IMR-90 (cell line): ENCODE measurements at regions not wholly inside any gene's neighbourhood (a gene's known extent, or its start where the extent isn't known, plus 50 kb on each side); places are given as distances from the start of the nearest gene placed in this dataset.

Experiments used
- ATAC-seq: fragments of 200-7000 bp; cut with Tn5 transposase; 2 replicates; pipeline ENCODE4 v1.9.1; 2020; ENCODE audit warnings: low read depth, mild to moderate bottlenecking, moderate library complexity
- BruUV-seq: library from RNA; stranded (reverse); fragments of 400-500 nt; replicated peaks from 2 replicates; lab custom pipeline; 2021; lab: Mats Ljungman, UMichigan
- CTCF ChIA-PET: fragments of 300-600 bp; formaldehyde crosslinking; extraction: SDS; loops from one replicate; lab custom pipeline; 2021; ENCODE audit warnings: antibody characterized with exemption; lab: Yijun Ruan, JAX
- POLR2A ChIA-PET: fragments of 300-600 bp; sonication (Branson Sonifier 250); formaldehyde crosslinking; loops from one replicate; lab custom pipeline; 2022; ENCODE audit warnings: antibody characterized with exemption; ENCODE audit not compliant: unreplicated experiment; lab: Charles Lee
- DNase-seq: peaks from one replicate; pipeline ENCODE4 v3.0.0; 2013
- H2AFZ ChIP-seq: replicated peaks from 2 replicates; pipeline ENCODE3; 2013; ENCODE audit warnings: low read length, mild to moderate bottlenecking; ENCODE audit not compliant: poor library complexity
- H2AK5ac ChIP-seq: 2 replicates; pipeline ENCODE4 v1.6.1; 2013; ENCODE audit warnings: low read depth, low read length, inconsistent platforms
- H2AK9ac ChIP-seq: replicated peaks from 2 replicates; pipeline ENCODE3; 2013; ENCODE audit warnings: mild to moderate bottlenecking, low read depth, low read length, moderate library complexity; ENCODE audit not compliant: poor library complexity
- H2BK120ac ChIP-seq: 2 replicates; pipeline ENCODE4 v1.6.1; 2013; ENCODE audit warnings: low read depth, low read length, inconsistent platforms
- H2BK15ac ChIP-seq: 3 replicates; pipeline ENCODE4 v1.6.1; 2013; ENCODE audit warnings: low read depth, low read length, inconsistent platforms
- H2BK20ac ChIP-seq: 2 replicates; pipeline ENCODE4 v1.6.1; 2013; ENCODE audit warnings: low read depth, mild to moderate bottlenecking, inconsistent platforms, low read length, moderate library complexity
- H2BK5ac ChIP-seq: 2 replicates; pipeline ENCODE4 v1.6.1; 2013; ENCODE audit warnings: mild to moderate bottlenecking, low read depth, low read length, inconsistent platforms; ENCODE audit not compliant: poor library complexity, severe bottlenecking
- H3K14ac ChIP-seq: replicated peaks from 2 replicates; pipeline ENCODE4 v1.6.1; 2013; ENCODE audit warnings: low read depth, low read length, inconsistent platforms
- H3K18ac ChIP-seq: 2 replicates; pipeline ENCODE4 v1.6.1; 2013; ENCODE audit warnings: low read depth, low read length, control low read depth
- H3K23ac ChIP-seq: 2 replicates; pipeline ENCODE4 v1.6.1; 2013; ENCODE audit warnings: low read depth, low read length, inconsistent platforms
- H3K27ac ChIP-seq: 2 replicates; pipeline ENCODE4 v1.5.1; 2013; ENCODE audit warnings: mild to moderate bottlenecking, control low read depth, low read length; ENCODE audit not compliant: insufficient read depth
- H3K27me3 ChIP-seq: 2 replicates; pipeline ENCODE4 v1.6.1; 2013; ENCODE audit warnings: low read length; ENCODE audit not compliant: control insufficient read depth, insufficient read depth
- H3K36me3 ChIP-seq: 2 replicates; pipeline ENCODE4 v1.6.1; 2013; ENCODE audit warnings: low read length, mixed read lengths; ENCODE audit not compliant: control insufficient read depth, insufficient read depth
- H3K4ac ChIP-seq: 2 replicates; pipeline ENCODE4 v1.6.1; 2013; ENCODE audit warnings: low read depth, low read length, inconsistent platforms
- H3K4me1 ChIP-seq: 2 replicates; pipeline ENCODE4 v1.6.1; 2013; ENCODE audit warnings: low read length, mixed read lengths; ENCODE audit not compliant: control insufficient read depth, insufficient read depth
- H3K4me2 ChIP-seq: 2 replicates; pipeline ENCODE4 v1.6.1; 2013; ENCODE audit warnings: low read depth, mild to moderate bottlenecking, control low read depth, low read length, moderate library complexity
- H3K4me3 ChIP-seq: 2 replicates; pipeline ENCODE4 v1.5.1; 2013; ENCODE audit warnings: low read depth, mild to moderate bottlenecking, control low read depth, low read length, moderate library complexity; ENCODE audit not compliant: insufficient read depth
- H3K56ac ChIP-seq: 2 replicates; pipeline ENCODE4 v1.6.1; 2013; ENCODE audit warnings: low read length, inconsistent platforms; ENCODE audit not compliant: insufficient read depth; ENCODE audit errors: extremely low read depth
- H3K79me1 ChIP-seq, 2 experiments: 2 replicates each; pipeline ENCODE4 v1.6.1; 2013; ENCODE audit warnings: low read length in 2 of 2, inconsistent platforms in 1 of 2, low read depth in 1 of 2
- H3K9ac ChIP-seq: 2 replicates; pipeline ENCODE4 v1.6.1; 2013; ENCODE audit warnings: low read depth, low read length, control low read depth
- H3K9me1 ChIP-seq: 2 replicates; pipeline ENCODE4 v1.6.1; 2013; ENCODE audit warnings: low read length, inconsistent platforms; ENCODE audit not compliant: insufficient read depth
- H3K9me3 ChIP-seq: 2 replicates; pipeline ENCODE4 v1.6.1; 2013; ENCODE audit warnings: low read length; ENCODE audit not compliant: control insufficient read depth, insufficient read depth
- H4K20me1 ChIP-seq: 2 replicates; pipeline ENCODE4 v1.6.1; 2013; ENCODE audit warnings: low read length, inconsistent platforms; ENCODE audit not compliant: insufficient read depth
- H4K5ac ChIP-seq: 2 replicates; pipeline ENCODE4 v1.6.1; 2013; ENCODE audit warnings: mild to moderate bottlenecking, low read depth, low read length, control low read depth
- H4K8ac ChIP-seq, 2 experiments: 2 replicates each; pipeline ENCODE4 v1.6.1; 2013; ENCODE audit warnings: low read depth in 2 of 2, low read length in 2 of 2, control low read depth in 1 of 2, inconsistent platforms in 1 of 2
- H4K91ac ChIP-seq: 2 replicates; pipeline ENCODE4 v1.6.1; 2013; ENCODE audit warnings: low read depth, low read length, inconsistent platforms; ENCODE audit not compliant: insufficient read depth
- BHLHE40 ChIP-seq: fragments of 150-350 bp; IDR thresholded peaks from 2 replicates; pipeline ENCODE4 v1.6.1; 2016; ENCODE audit warnings: mild to moderate bottlenecking, low read depth, low read length
- CEBPB ChIP-seq: IDR thresholded peaks from 2 replicates; pipeline ENCODE4 v1.6.1; 2012; ENCODE audit warnings: low read depth, low read length, improper control_type of control experiment
- CHD1 ChIP-seq: IDR thresholded peaks from 2 replicates; pipeline ENCODE4 v1.6.1; 2012; ENCODE audit warnings: low read depth, low read length, improper control_type of control experiment
- CTCF ChIP-seq: conservative IDR thresholded peaks from 2 replicates; pipeline ENCODE4 v1.5.1; 2012; ENCODE audit warnings: mild to moderate bottlenecking, low read depth, low read length, improper control_type of control experiment
- ELK1 ChIP-seq: fragments of 150-350 bp; IDR thresholded peaks from 2 replicates; pipeline ENCODE4 v1.6.1; 2016; ENCODE audit warnings: low read depth, mild to moderate bottlenecking, low read length, moderate library complexity, borderline replicate concordance
- FOS ChIP-seq: fragments of 150-350 bp; IDR thresholded peaks from 2 replicates; pipeline ENCODE4 v1.6.1; 2016; ENCODE audit warnings: low read depth, low read length
- MAFK ChIP-seq: IDR thresholded peaks from 2 replicates; pipeline ENCODE4 v1.6.1; 2012; ENCODE audit warnings: low read depth, low read length, improper control_type of control experiment
- MAZ ChIP-seq: IDR thresholded peaks from 2 replicates; pipeline ENCODE4 v1.6.1; 2012; ENCODE audit warnings: low read depth, mild to moderate bottlenecking, low read length, improper control_type of control experiment, moderate library complexity, borderline replicate concordance
- MXI1 ChIP-seq: IDR thresholded peaks from 2 replicates; pipeline ENCODE4 v1.6.1; 2012; ENCODE audit warnings: low read depth, mild to moderate bottlenecking, low read length, moderate library complexity, borderline replicate concordance
- NFE2L2 ChIP-seq: fragments of 150-350 bp; IDR thresholded peaks from 2 replicates; pipeline ENCODE4 v1.6.1; 2016; ENCODE audit warnings: low read depth, mild to moderate bottlenecking, low read length
- POLR2A ChIP-seq: IDR thresholded peaks from 2 replicates; pipeline ENCODE4 v1.6.1; 2012; ENCODE audit warnings: mild to moderate bottlenecking, low read depth, low read length
- RAD21 ChIP-seq: IDR thresholded peaks from 2 replicates; pipeline ENCODE4 v1.6.1; 2012; ENCODE audit warnings: low read length, improper control_type of control experiment
- RCOR1 ChIP-seq: IDR thresholded peaks from 2 replicates; pipeline ENCODE4 v1.6.1; 2012; ENCODE audit warnings: mild to moderate bottlenecking, low read length, improper control_type of control experiment; ENCODE audit not compliant: insufficient replicate concordance
- RFX5 ChIP-seq: IDR thresholded peaks from 2 replicates; pipeline ENCODE4 v1.8.0; 2012; ENCODE audit warnings: low read depth, mild to moderate bottlenecking, low read length, moderate library complexity
- SMC3 ChIP-seq: fragments of 150-350 bp; IDR thresholded peaks from 2 replicates; pipeline ENCODE4 v1.6.1; 2016; ENCODE audit warnings: low read depth, mild to moderate bottlenecking, antibody characterized with exemption, low read length, moderate library complexity
- USF2 ChIP-seq: fragments of 150-350 bp; IDR thresholded peaks from 2 replicates; pipeline ENCODE4 v1.6.1; 2017; ENCODE audit warnings: mild to moderate bottlenecking, antibody characterized with exemption, low read length, low read depth
- WGBS, 2 experiments: methylation state at CpG; one replicate each; pipeline versions ENCODE4 v1.1.5 to v1.1.7; 2013; ENCODE audit warnings: missing lambda C conversion rate in 2 of 2; ENCODE audit not compliant: insufficient read length in 1 of 2; ENCODE audit errors: extremely low coverage in 2 of 2; 5-methylcytosine and 5-hydroxymethylcytosine counted together
- dilution Hi-C: fragments of 300-500 bp; cut with HindIII; formaldehyde crosslinking; loops from one replicate; pipeline ENCODE4 v1.14.3; 2018; ENCODE audit warnings: low sequenced_read_pairs; ENCODE audit not compliant: unreplicated experiment
- in situ Hi-C: fragments of 300-500 bp; cut with MboI; formaldehyde crosslinking; loops from 3 replicates; pipeline ENCODE4 v1.14.3; 2019; ENCODE audit warnings: low sequenced_read_pairs, inconsistent platforms, mixed read lengths
- intact Hi-C: fragments of 100-400 bp; cut with micrococcal nuclease; formaldehyde crosslinking; loops from 2 replicates; pipeline ENCODE4 v1.10.0; 2022

- Histone ChIP-seq H3K14ac (no peak overlapping the region), H4K5ac (no peak overlapping the region), H3K4me2 (no peak overlapping the region), H4K20me1 (no peaks in the 10 kb centered on the region), H3K4me3 (no peak overlapping the region), H3K9me1 (no peaks in the 10 kb centered on the region; the same call in 1 of the 2 replicates), H2AK5ac (no peak overlapping the region), H3K9ac (no peak overlapping the region), H3K27ac (no peak overlapping the region), H3K36me3 (no peaks in the 10 kb centered on the region), H3K4me1 (no peaks in the 10 kb centered on the region), H3K9me3 (no peaks in the 10 kb centered on the region), H2AK9ac (no peak overlapping the region), H2AFZ (no peak overlapping the region), H4K8ac (no peak overlapping the region), H3K18ac (no peak overlapping the region), H3K23ac (no peak overlapping the region), H4K91ac (no peak overlapping the region), H2BK15ac (no peak overlapping the region), H2BK20ac (no peak overlapping the region), H3K27me3 (no peaks in the 10 kb centered on the region), H2BK120ac (no peak overlapping the region), H3K56ac (no peak overlapping the region), H2BK5ac (no peak overlapping the region), H3K4ac (no peak overlapping the region), H3K79me1 (no peaks in the 10 kb centered on the region)
- dilution Hi-C loops, result no loop called here
- no CpG with 5 or more reads among the region's 4 CpGs for WGBS, 2 experiments
- DNase-seq (peak; percentile 84), ATAC-seq (peak; percentile 93)
- POLR2A ChIA-PET, result no interaction called here
- in situ Hi-C loops, result no loop called here
- TF ChIP-seq USF2 (no peak), MAFK (no peak), ELK1 (no peak), POLR2A (no peak), MXI1 (no peak), MAZ (no peak), RFX5 (no peak), BHLHE40 (no peak), RAD21 (0 out of 2 replicates have a peak, but pooled peaks have one; percentile 4), NFE2L2 (no peak), CTCF (no peak), CHD1 (no peak), FOS (peak; percentile 64), RCOR1 (no peak), SMC3 (no peak), CEBPB (peak; percentile 92)
- BruUV-seq, result no TSS peak
- CTCF ChIA-PET, result no interaction called here
- intact Hi-C loops, result no loop called here
These were observed 164.6 kb upstream of the FAM83B start for GRCh38 chr6:54681987-54682386.
